CD4-positive, alpha-beta T cell treated with Interleukin-10 for 1 hour (primary cell): ENCODE measurements at regions not wholly inside any gene's neighbourhood (a gene's known extent, or its start where the extent isn't known, plus 50 kb on each side); places are given as distances from the start of the nearest gene placed in this dataset.

Experiments used
- DNase-seq: peaks from one replicate; pipeline ENCODE4 v3.0.0-alpha.2; 2020

GRCh38 chr6:104409913-104410312, 449.8 kb downstream of the HACE1 start:
- no peak for DNase-seq

- no peak for DNase-seq
Observed at GRCh38 chr6:104407957-104408356, 451.8 kb downstream of the HACE1 start.

- DNase-seq, result no peak
Observed at GRCh38 chr6:104404377-104404776, 455.3 kb downstream of the HACE1 start.

GRCh38 chr6:104402572-104402971, 457.1 kb downstream of the HACE1 start:
- no peak for DNase-seq

GRCh38 chr6:104401926-104402325, 457.8 kb downstream of the HACE1 start:
- DNase-seq, result no peak

GRCh38 chr6:104400844-104401243, 458.9 kb downstream of the HACE1 start:
- DNase-seq, result no peak

GRCh38 chr6:104396077-104396476, 463.6 kb downstream of the HACE1 start:
- no peak for DNase-seq

- no peak for DNase-seq
Observed at GRCh38 chr6:104381907-104382306, 477.8 kb downstream of the HACE1 start.

- DNase-seq, result no peak
Observed at GRCh38 chr6:104365451-104366234, 494.1 kb downstream of the HACE1 start.

- no peak for DNase-seq
Observed at GRCh38 chr6:104357928-104358327, 501.8 kb downstream of the HACE1 start.

- DNase-seq, result no peak
Observed at GRCh38 chr6:104356197-104356596, 503.5 kb downstream of the HACE1 start.

- no peak for DNase-seq
Observed at GRCh38 chr6:104349191-104349590, 510.5 kb downstream of the HACE1 start.

- no peak for DNase-seq
Observed at GRCh38 chr6:104344223-104344622, 515.5 kb downstream of the HACE1 start.

- DNase-seq, result no peak
Observed at GRCh38 chr6:104332364-104332763, 527.4 kb downstream of the HACE1 start.

GRCh38 chr6:104326173-104327001, 533.3 kb downstream of the HACE1 start:
- DNase-seq, result no peak

GRCh38 chr6:104325341-104326172, 534.2 kb downstream of the HACE1 start:
- DNase-seq, result no peak

GRCh38 chr6:104324301-104324700, 535.4 kb downstream of the HACE1 start:
- DNase-seq, result no peak

GRCh38 chr6:104322841-104323240, 536.9 kb downstream of the HACE1 start:
- DNase-seq, result no peak

- no peak for DNase-seq
Observed at GRCh38 chr6:104321301-104321700, 538.4 kb downstream of the HACE1 start.

- no peak for DNase-seq
Observed at GRCh38 chr6:104320896-104321295, 538.8 kb downstream of the HACE1 start.

- DNase-seq, result no peak
Observed at GRCh38 chr6:104312851-104313250, 546.9 kb downstream of the HACE1 start.

GRCh38 chr6:104306211-104306610, 553.5 kb downstream of the HACE1 start:
- DNase-seq, result no peak

GRCh38 chr6:104305206-104305605, 554.5 kb downstream of the HACE1 start:
- DNase-seq, result no peak
